Sigmoid colon (tissue), 6 donors: ENCODE measurements at regions not wholly inside any gene's neighbourhood (a gene's known extent, or its start where the extent isn't known, plus 50 kb on each side); places are given as distances from the start of the nearest gene placed in this dataset.

ENCODE experiments used
- DNase-seq: peaks from one replicate; pipeline ENCODE4 v3.0.0-alpha.2; 2019
- H3K27ac ChIP-seq, 4 donors: fragments of 200-600 bp; sonication (generic); one replicate each; pipeline ENCODE4 v1.5.1; 2016 to 2019; ENCODE audit warnings: mild to moderate bottlenecking in 1 of 4
- H3K27me3 ChIP-seq, 3 donors: fragments of 200-600 bp; sonication (generic); one replicate each; pipeline ENCODE4 v1.5.1; 2019; ENCODE audit warnings: mild to moderate bottlenecking in 1 of 3
- H3K36me3 ChIP-seq, 4 donors: fragments of 200-600 bp; sonication (generic); one replicate each; pipeline ENCODE4 v1.5.1; 2016 to 2019
- H3K4me1 ChIP-seq, 4 donors: fragments of 200-600 bp; sonication (generic); one replicate each; pipeline ENCODE4 v1.5.1; 2017 to 2019
- H3K4me3 ChIP-seq, 4 donors: fragments of 200-600 bp; sonication (generic); one replicate each; pipeline ENCODE4 v1.5.1; 2017 to 2019; ENCODE audit warnings: mild to moderate bottlenecking in 2 of 4, moderate library complexity in 1 of 4
- H3K9me3 ChIP-seq, 4 donors: fragments of 200-600 bp in 3 of 4; sonication (generic) in 3 of 4; one replicate each; pipeline versions ENCODE4 v1.5.1 to v1.6.1; 2013 to 2019
- EP300 ChIP-seq, 4 donors: sonication (generic); formaldehyde crosslinking; IDR thresholded peaks; one replicate each; pipeline ENCODE4 v1.6.1; 2017; ENCODE audit warnings: antibody characterized with exemption in 4 of 4
- POLR2A ChIP-seq, 2 donors: fragments of 450-650 bp; IDR thresholded peaks; one replicate each; pipeline ENCODE4 v1.6.1; 2016; ENCODE audit warnings: antibody characterized with exemption in 2 of 2, mild to moderate bottlenecking in 2 of 2, moderate library complexity in 2 of 2
- POLR2AphosphoS5 ChIP-seq, 4 donors: sonication (generic); formaldehyde crosslinking; IDR thresholded peaks; one replicate each; pipeline ENCODE4 v1.6.1; 2017; ENCODE audit warnings: antibody characterized with exemption in 4 of 4
- WGBS, 2 donors: extraction: QIAGEN DNeasy Blood & Tissue Kit; methylation state at CpG; one replicate each; pipeline ENCODE4 v1.1.7; 2013; 5-methylcytosine and 5-hydroxymethylcytosine counted together
- intact Hi-C: fragments of 100-400 bp; cut with DNase I; formaldehyde crosslinking; loops from one replicate; pipeline ENCODE4 v1.15.1; 2023
- TF ChIP-seq, protein P1 (sequence below), 4 experiments: fragments of 450-650 bp in 3 of 4; fragments of 200-600 bp in 1 of 4; IDR thresholded peaks; one replicate each; pipeline ENCODE4 v1.5.1; 2016 to 2019; ENCODE audit warnings: antibody characterized with exemption in 4 of 4, mild to moderate bottlenecking in 3 of 4, moderate library complexity in 2 of 4
- donor health status: healthy with polysubstance abuse.
- donor health status: healthy.

DNA sequence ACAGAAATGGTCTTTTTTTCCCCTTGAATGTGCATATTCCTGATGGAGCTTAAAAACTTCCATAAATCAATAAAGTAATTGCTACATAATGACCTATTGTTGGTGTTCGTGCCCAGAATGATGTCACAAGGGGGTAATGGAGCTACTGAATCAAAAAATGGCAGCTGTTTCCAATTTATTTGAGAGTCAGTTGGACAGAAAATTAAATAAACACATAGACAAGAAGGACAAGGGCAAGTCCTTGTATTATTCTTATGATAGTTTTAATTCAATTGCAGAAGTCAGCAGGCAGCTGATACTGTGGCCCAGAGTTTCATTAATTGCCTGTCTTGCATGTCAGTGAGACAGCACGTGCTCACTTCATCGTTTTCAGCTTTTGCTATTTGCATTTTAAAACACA, 473.5 kb downstream of the ETNK1 start:
- no peaks in the 10 kb centered on the region for H3K36me3 ChIP-seq
- no peak overlapping the region for H3K4me3 ChIP-seq
- H3K9me3 ChIP-seq = no peaks in the 10 kb centered on the region
- WGBS, 2 donors = 41 to 45% methylated on average over 3 of the region's 3 CpGs
- H3K27ac ChIP-seq = no peak overlapping the region
- intact Hi-C loops = no loop called here
- TF ChIP-seq POLR2AphosphoS5 (IDR thresholded peaks at IDR 0.05) (no peak), POLR2A (IDR thresholded peaks at IDR 0.05) (no peak), EP300 (IDR thresholded peaks at IDR 0.05) (no peak)
- TF ChIP-seq, protein P1, sequence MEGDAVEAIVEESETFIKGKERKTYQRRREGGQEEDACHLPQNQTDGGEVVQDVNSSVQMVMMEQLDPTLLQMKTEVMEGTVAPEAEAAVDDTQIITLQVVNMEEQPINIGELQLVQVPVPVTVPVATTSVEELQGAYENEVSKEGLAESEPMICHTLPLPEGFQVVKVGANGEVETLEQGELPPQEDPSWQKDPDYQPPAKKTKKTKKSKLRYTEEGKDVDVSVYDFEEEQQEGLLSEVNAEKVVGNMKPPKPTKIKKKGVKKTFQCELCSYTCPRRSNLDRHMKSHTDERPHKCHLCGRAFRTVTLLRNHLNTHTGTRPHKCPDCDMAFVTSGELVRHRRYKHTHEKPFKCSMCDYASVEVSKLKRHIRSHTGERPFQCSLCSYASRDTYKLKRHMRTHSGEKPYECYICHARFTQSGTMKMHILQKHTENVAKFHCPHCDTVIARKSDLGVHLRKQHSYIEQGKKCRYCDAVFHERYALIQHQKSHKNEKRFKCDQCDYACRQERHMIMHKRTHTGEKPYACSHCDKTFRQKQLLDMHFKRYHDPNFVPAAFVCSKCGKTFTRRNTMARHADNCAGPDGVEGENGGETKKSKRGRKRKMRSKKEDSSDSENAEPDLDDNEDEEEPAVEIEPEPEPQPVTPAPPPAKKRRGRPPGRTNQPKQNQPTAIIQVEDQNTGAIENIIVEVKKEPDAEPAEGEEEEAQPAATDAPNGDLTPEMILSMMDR (IDR thresholded peaks at IDR 0.05) = no peak
- no peaks in the 10 kb centered on the region for H3K4me1 ChIP-seq
- H3K27me3 ChIP-seq = no peaks in the 10 kb centered on the region
- DNase-seq = no peak

DNA sequence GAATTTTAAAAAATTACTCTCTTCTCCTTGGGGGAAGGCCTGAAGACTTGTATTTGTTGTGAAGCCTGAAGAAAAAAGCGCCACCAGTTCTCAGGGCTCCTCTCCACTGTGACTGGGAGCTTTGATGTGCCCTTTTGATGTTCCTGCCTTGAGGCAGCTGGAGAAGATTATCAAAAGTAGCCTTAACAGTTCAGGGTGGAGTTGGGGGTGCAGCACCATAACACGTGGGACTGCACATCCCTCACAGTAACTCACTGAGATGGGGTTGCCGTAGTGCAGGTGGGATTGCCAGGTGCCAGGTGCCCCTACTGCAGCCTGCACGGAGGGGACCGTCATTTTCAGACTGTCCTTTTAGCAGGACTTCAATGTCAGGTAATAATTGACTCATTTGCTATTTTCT, 474.1 kb downstream of the ETNK1 start:
- H3K27me3 ChIP-seq = no peaks in the 10 kb centered on the region
- 63 to 70% methylated on average over 5 of the region's 5 CpGs for WGBS, 2 donors
- intact Hi-C loops = no loop called here
- TF ChIP-seq, protein P1 (IDR thresholded peaks at IDR 0.05) = no peak
- no peak for TF ChIP-seq POLR2A (IDR thresholded peaks at IDR 0.05)
- no peak for TF ChIP-seq POLR2AphosphoS5 (IDR thresholded peaks at IDR 0.05)
- no peak for TF ChIP-seq EP300 (IDR thresholded peaks at IDR 0.05)
- no peaks in the 10 kb centered on the region for H3K4me1 ChIP-seq
- H3K27ac ChIP-seq = no peak overlapping the region
- DNase-seq = no peak
- H3K4me3 ChIP-seq = no peak overlapping the region
- H3K9me3 ChIP-seq = no peaks in the 10 kb centered on the region
- no peaks in the 10 kb centered on the region for H3K36me3 ChIP-seq

DNA sequence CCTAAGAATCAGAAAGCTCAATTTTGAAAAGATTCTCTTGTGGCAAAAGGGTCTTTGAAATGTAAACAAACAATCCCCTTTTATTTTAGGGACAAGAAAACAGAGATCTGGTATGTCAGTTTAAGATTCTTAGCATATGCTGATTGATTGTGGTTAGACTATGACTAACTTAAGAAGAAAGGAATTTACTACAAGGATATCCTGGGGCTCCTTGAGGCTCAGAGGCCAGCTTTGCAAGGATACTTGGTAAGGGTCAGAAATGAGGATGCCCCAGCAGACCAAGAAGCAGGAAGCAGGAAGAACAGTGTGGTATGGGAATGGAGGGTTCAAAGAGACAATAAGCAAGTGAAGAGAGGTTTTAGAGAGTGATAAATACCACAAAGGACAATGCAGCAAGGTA, 474.6 kb downstream of the ETNK1 start:
- Histone ChIP-seq H3K27ac (no peak overlapping the region), H3K4me1 (no peaks in the 10 kb centered on the region), H3K9me3 (no peaks in the 10 kb centered on the region), H3K27me3 (no peaks in the 10 kb centered on the region), H3K4me3 (no peak overlapping the region), H3K36me3 (no peaks in the 10 kb centered on the region)
- DNase-seq = no peak
- TF ChIP-seq, protein P1 (IDR thresholded peaks at IDR 0.05) = no peak
- TF ChIP-seq EP300 (IDR thresholded peaks at IDR 0.05) (no peak), POLR2A (IDR thresholded peaks at IDR 0.05) (no peak), POLR2AphosphoS5 (IDR thresholded peaks at IDR 0.05) (no peak)
- intact Hi-C loops = no loop called here

DNA sequence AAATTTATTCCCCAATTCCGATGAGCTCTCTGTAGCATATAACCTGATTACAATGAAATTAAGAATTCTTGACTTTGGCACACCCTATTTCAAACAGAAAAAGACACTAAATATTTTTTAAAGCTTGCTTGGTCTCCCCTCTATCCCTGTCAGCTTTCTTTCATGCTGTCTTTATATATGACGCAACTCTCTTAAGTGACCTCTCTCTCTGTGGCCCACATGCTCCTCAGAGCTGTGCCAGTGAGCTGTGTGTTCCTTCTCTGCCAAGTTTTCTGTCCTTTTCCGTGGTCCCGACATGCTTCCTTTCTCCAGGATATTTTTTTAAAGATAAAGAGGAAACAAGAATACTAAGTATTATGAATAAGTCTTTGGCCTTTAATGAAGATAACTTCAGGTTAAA, 484.0 kb downstream of the ETNK1 start:
- DNase-seq = no peak
- no peaks in the 10 kb centered on the region for H3K36me3 ChIP-seq
- TF ChIP-seq EP300 (IDR thresholded peaks at IDR 0.05) (no peak), POLR2AphosphoS5 (IDR thresholded peaks at IDR 0.05) (no peak), POLR2A (IDR thresholded peaks at IDR 0.05) (no peak)
- TF ChIP-seq, protein P1 (IDR thresholded peaks at IDR 0.05) = no peak
- H3K27ac ChIP-seq = no peak overlapping the region
- no peaks in the 10 kb centered on the region for H3K27me3 ChIP-seq
- WGBS, 2 donors = 68 to 75% methylated on average over 4 of the region's 4 CpGs
- no peak overlapping the region for H3K4me3 ChIP-seq
- H3K4me1 ChIP-seq = no peaks in the 10 kb centered on the region
- H3K9me3 ChIP-seq = no peaks in the 10 kb centered on the region
- intact Hi-C loops = no loop called here

DNA sequence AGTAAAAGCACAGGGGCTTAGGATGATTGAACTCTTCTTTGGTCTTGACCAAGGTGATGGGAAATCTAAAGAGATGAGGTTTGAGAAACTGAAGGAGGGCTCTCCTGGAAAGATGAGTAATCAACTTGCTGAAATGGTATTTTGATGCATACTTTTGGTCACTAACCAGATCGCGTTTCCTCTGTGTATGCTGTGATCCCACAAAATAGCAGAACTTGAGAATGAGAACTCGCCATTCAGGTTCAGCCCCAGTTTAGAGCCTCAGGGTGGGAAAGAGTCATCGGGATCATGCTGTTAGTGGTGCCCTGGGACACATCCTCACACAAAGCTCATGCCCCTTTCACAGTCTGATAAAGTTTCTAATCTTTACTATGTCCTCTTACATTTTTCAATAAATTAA, 488.8 kb downstream of the ETNK1 start:
- Histone ChIP-seq H3K36me3 (no peaks in the 10 kb centered on the region), H3K4me1 (no peaks in the 10 kb centered on the region), H3K4me3 (no peak overlapping the region), H3K27ac (no peak overlapping the region), H3K27me3 (no peaks in the 10 kb centered on the region), H3K9me3 (no peaks in the 10 kb centered on the region)
- TF ChIP-seq POLR2A (IDR thresholded peaks at IDR 0.05) (no peak), POLR2AphosphoS5 (IDR thresholded peaks at IDR 0.05) (no peak), EP300 (IDR thresholded peaks at IDR 0.05) (no peak)
- TF ChIP-seq, protein P1 (IDR thresholded peaks at IDR 0.05) = no peak
- no peak for DNase-seq
- intact Hi-C loops = no loop called here
- WGBS, 2 donors = 83 to 84% methylated on average over 4 of the region's 4 CpGs
